WTC11 (cell line): ENCODE measurements at regions not wholly inside any gene's neighbourhood (a gene's known extent, or its start where the extent isn't known, plus 50 kb on each side); places are given as distances from the start of the nearest gene placed in this dataset.

Source experiments
- ATAC-seq: fragments of 200-7000 bp; cut with Tn5 transposase; 2 replicates; pipeline ENCODE4 v1.10.0; 2021; ENCODE audit warnings: mild to moderate bottlenecking, moderate library complexity
- CTCF ChIA-PET: fragments of 300-600 bp; sonication (Branson Sonifier 250); formaldehyde crosslinking; loops from one replicate; lab custom pipeline; 2021; ENCODE audit warnings: antibody characterized with exemption; lab: Charles Lee
- POLR2A ChIA-PET: fragments of 350-600 bp; sonication (Branson Sonifier 250); formaldehyde crosslinking; loops from one replicate; lab custom pipeline; 2021; ENCODE audit warnings: antibody characterized with exemption; lab: Charles Lee
- DNase-seq: peaks from one replicate; pipeline ENCODE4 v3.0.0; 2021; ENCODE audit warnings: low spot score
- H3K27ac Mint-ChIP-seq: 2 replicates; pipeline ENCODE4 v1.8.0; 2021; ENCODE audit warnings: mixed read lengths
- H3K27me3 Mint-ChIP-seq: 2 replicates; pipeline ENCODE4 v1.8.0; 2021; ENCODE audit warnings: low read depth, mild to moderate bottlenecking, moderate library complexity, mixed read lengths
- H3K36me3 Mint-ChIP-seq: 2 replicates; pipeline ENCODE4 v1.8.0; 2021; ENCODE audit warnings: mixed read lengths
- H3K4me1 Mint-ChIP-seq: 2 replicates; pipeline ENCODE4 v1.8.0; 2022; ENCODE audit warnings: mixed read lengths
- H3K4me3 Mint-ChIP-seq: 2 replicates; pipeline ENCODE4 v1.8.0; 2021; ENCODE audit warnings: mild to moderate bottlenecking, moderate library complexity, mixed read lengths
- H3K9me3 Mint-ChIP-seq: 2 replicates; pipeline ENCODE4 v1.8.0; 2021; ENCODE audit warnings: mixed read lengths
- CREB1 ChIP-seq: sonication (generic); formaldehyde crosslinking; IDR thresholded peaks from 2 replicates; pipeline ENCODE4 v1.8.0; 2023; ENCODE audit warnings: mild to moderate bottlenecking, missing genetic modification reagents
- ETV6 ChIP-seq: sonication (generic); formaldehyde crosslinking; IDR thresholded peaks from 2 replicates; pipeline ENCODE4 v1.8.1; 2022; ENCODE audit warnings: mild to moderate bottlenecking, missing genetic modification reagents
- FOXP4 ChIP-seq: sonication (generic); formaldehyde crosslinking; IDR thresholded peaks from 2 replicates; pipeline ENCODE4 v1.8.0; 2022; ENCODE audit warnings: mild to moderate bottlenecking, missing genetic modification reagents
- NFE2L1 ChIP-seq: sonication (generic); formaldehyde crosslinking; IDR thresholded peaks from 2 replicates; pipeline ENCODE4 v1.8.1; 2023; ENCODE audit warnings: missing genetic modification reagents
- PREB ChIP-seq: sonication (generic); formaldehyde crosslinking; IDR thresholded peaks from 2 replicates; pipeline ENCODE4 v1.8.1; 2022; ENCODE audit warnings: mild to moderate bottlenecking, missing genetic modification reagents, moderate library complexity, borderline replicate concordance
- SMAD3 ChIP-seq: sonication (generic); formaldehyde crosslinking; IDR thresholded peaks from 2 replicates; pipeline ENCODE4 v1.8.0; 2022; ENCODE audit warnings: missing genetic modification reagents, mild to moderate bottlenecking, borderline replicate concordance
- SOX15 ChIP-seq: fragments of 250-450 bp; sonication (Bioruptor Pico); IDR thresholded peaks from 2 replicates; pipeline ENCODE4 v1.9.0; 2021; ENCODE audit warnings: mild to moderate bottlenecking
- SP1 ChIP-seq: sonication (generic); formaldehyde crosslinking; conservative IDR thresholded peaks from 2 replicates; pipeline ENCODE4 v1.8.1; 2022; ENCODE audit warnings: missing genetic modification reagents
- USF2 ChIP-seq: sonication (generic); formaldehyde crosslinking; IDR thresholded peaks from 2 replicates; pipeline ENCODE4 v1.8.1; 2023; ENCODE audit warnings: mild to moderate bottlenecking, missing genetic modification reagents, moderate library complexity
- ZNF532 ChIP-seq: fragments of 250-450 bp; sonication (Bioruptor Pico); IDR thresholded peaks from 2 replicates; pipeline ENCODE4 v1.9.0; 2021; ENCODE audit warnings: mild to moderate bottlenecking, borderline replicate concordance
- ZSCAN18 ChIP-seq: fragments of 250-450 bp; sonication (Bioruptor Pico); IDR thresholded peaks from 2 replicates; pipeline ENCODE4 v2.1.2; 2022; ENCODE audit warnings: mild to moderate bottlenecking, moderate library complexity

GRCh38 chr21:41668051-41668541, 98.8 kb downstream of the RIPK4 start (continued):
- TF ChIP-seq USF2 (CRISPR knock-in tag): no peak

GRCh38 chr21:41667136-41667535, 99.7 kb downstream of the RIPK4 start:
- Mint-ChIP-seq H3K4me3 (no peak overlapping the region), H3K9me3 (no peaks in the 10 kb centered on the region), H3K4me1 (no peaks in the 10 kb centered on the region), H3K36me3 (no peaks in the 10 kb centered on the region), H3K27me3 (no peaks in the 10 kb centered on the region; the same call in 1 of the 2 replicates), H3K27ac (no peak overlapping the region)
- no peak for ATAC-seq
- POLR2A ChIA-PET: no interaction called here
- no peak for DNase-seq
- CTCF ChIA-PET: interaction anchor here (1.3 kb wide), 1 partner anchor 55 kb away, joined by 4 read pairs; no protein-coding TSS in a partner anchor
- TF ChIP-seq PREB (CRISPR knock-in tag) (no peak), FOXP4 (CRISPR knock-in tag) (no peak), SP1 (CRISPR knock-in tag) (no peak), USF2 (CRISPR knock-in tag) (no peak), SMAD3 (no peak), NFE2L1 (CRISPR knock-in tag) (no peak), ZNF532 (CRISPR knock-in tag) (no peak), ETV6 (CRISPR knock-in tag) (no peak), ZSCAN18 (CRISPR knock-in tag) (no peak), CREB1 (CRISPR knock-in tag) (no peak)

- ATAC-seq: no peak
- H3K4me3 Mint-ChIP-seq: no peak overlapping the region
- no peaks in the 10 kb centered on the region for H3K4me1 Mint-ChIP-seq
- no peak overlapping the region for H3K27ac Mint-ChIP-seq
- CTCF ChIA-PET: interaction anchor here (1.3 kb wide), 1 partner anchor 54 kb away, joined by 4 read pairs; no protein-coding TSS in a partner anchor
- no peaks in the 10 kb centered on the region for H3K36me3 Mint-ChIP-seq
- TF ChIP-seq SOX15: no peak
- no peaks in the 10 kb centered on the region; the same call in 1 of the 2 replicates for H3K27me3 Mint-ChIP-seq
- no peak for DNase-seq
- H3K9me3 Mint-ChIP-seq: no peaks in the 10 kb centered on the region
- POLR2A ChIA-PET: no interaction called here
These were observed 100.2 kb downstream of the RIPK4 start for GRCh38 chr21:41666641-41667081.
